ENCODE measurements at regions not wholly inside any gene's neighbourhood (a gene's known extent, or its start where the extent isn't known, plus 50 kb on each side); places are given as distances from the start of the nearest gene placed in this dataset.
A peak's percentile ranks its signal among the peaks of the same experiment; 100 is the strongest.

GRCh38 chr10:47241256-47241655 lies 58.7 kb upstream of the GDF10 start:
- no peak for DNase-seq (ENCODE audit: low spot score)
- no peak for ATAC-seq (ENCODE audit: low FRiP score)
- TF ChIP-seq CTCF (IDR thresholded peaks at IDR 0.05), result no peak

- no peak for DNase-seq (ENCODE audit: low spot score)
- TF ChIP-seq CTCF (IDR thresholded peaks at IDR 0.05), result no peak
- no peak for ATAC-seq (ENCODE audit: low FRiP score)
Observed at GRCh38 chr10:47241946-47242867, 57.8 kb upstream of the GDF10 start.

- ATAC-seq (ENCODE audit: low FRiP score) (no peak), DNase-seq (ENCODE audit: low spot score) (no peak)
- TF ChIP-seq CTCF (IDR thresholded peaks at IDR 0.05), result no peak
Observed at GRCh38 chr10:47243356-47243755, 56.6 kb upstream of the GDF10 start.

- no peak for TF ChIP-seq CTCF (IDR thresholded peaks at IDR 0.05)
- DNase-seq (ENCODE audit: low spot score), result no peak
- ATAC-seq (ENCODE audit: low FRiP score), result peak; percentile 38
Observed at GRCh38 chr10:47243791-47244190, 56.2 kb upstream of the GDF10 start.

GRCh38 chr10:47244560-47245500 lies 55.2 kb upstream of the GDF10 start:
- DNase-seq (ENCODE audit: low spot score) (no peak), ATAC-seq (ENCODE audit: low FRiP score) (no peak)
- no peak for TF ChIP-seq CTCF (IDR thresholded peaks at IDR 0.05)

- DNase-seq (ENCODE audit: low spot score), result no peak
- no peak for ATAC-seq (ENCODE audit: low FRiP score)
- no peak for TF ChIP-seq CTCF (IDR thresholded peaks at IDR 0.05)
Observed at GRCh38 chr10:47245731-47246350, 54.2 kb upstream of the GDF10 start.
